ENCODE measurements at regions not wholly inside any gene's neighbourhood (a gene's known extent, or its start where the extent isn't known, plus 50 kb on each side); places are given as distances from the start of the nearest gene placed in this dataset.

DNA sequence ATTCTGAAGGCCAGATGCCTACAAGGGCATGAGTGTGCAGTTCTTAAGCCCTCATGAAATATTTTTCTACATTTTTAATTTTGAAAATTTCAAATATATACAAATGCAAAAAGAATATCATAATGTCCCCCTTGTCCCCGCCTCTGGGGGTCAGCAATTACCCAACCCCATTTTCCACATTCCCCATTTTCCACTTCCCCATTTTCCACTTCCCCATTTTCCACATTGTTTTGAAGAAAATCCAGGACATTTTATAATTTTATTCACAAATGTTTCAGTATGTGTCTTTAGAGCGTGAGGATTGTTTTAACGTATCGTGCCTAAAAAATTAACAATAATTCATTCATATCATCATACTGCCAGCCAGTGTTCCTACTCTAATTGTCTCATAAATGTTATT, 403.6 kb upstream of the RAB6C start:
- H3K27ac ChIP-seq = no peak overlapping the region
- H3K4me1 ChIP-seq (ENCODE audit: low read depth, poor library complexity, severe bottlenecking) = no peaks in the 10 kb centered on the region
- H3K4me3 ChIP-seq (IDR thresholded peaks at IDR 0.05; ENCODE audit: insufficient read depth, low read depth, low read length) = no peak overlapping the region
- H3K79me2 ChIP-seq (ENCODE audit: insufficient read depth, low read depth) = no peaks in the 10 kb centered on the region
- no peak overlapping the region for H3K9ac ChIP-seq
- H4K20me1 ChIP-seq (ENCODE audit: insufficient read depth) = no peaks in the 10 kb centered on the region
- TF ChIP-seq, protein P1, sequence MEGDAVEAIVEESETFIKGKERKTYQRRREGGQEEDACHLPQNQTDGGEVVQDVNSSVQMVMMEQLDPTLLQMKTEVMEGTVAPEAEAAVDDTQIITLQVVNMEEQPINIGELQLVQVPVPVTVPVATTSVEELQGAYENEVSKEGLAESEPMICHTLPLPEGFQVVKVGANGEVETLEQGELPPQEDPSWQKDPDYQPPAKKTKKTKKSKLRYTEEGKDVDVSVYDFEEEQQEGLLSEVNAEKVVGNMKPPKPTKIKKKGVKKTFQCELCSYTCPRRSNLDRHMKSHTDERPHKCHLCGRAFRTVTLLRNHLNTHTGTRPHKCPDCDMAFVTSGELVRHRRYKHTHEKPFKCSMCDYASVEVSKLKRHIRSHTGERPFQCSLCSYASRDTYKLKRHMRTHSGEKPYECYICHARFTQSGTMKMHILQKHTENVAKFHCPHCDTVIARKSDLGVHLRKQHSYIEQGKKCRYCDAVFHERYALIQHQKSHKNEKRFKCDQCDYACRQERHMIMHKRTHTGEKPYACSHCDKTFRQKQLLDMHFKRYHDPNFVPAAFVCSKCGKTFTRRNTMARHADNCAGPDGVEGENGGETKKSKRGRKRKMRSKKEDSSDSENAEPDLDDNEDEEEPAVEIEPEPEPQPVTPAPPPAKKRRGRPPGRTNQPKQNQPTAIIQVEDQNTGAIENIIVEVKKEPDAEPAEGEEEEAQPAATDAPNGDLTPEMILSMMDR (conservative IDR thresholded peaks at IDR 0.05; ENCODE audit: low read depth, low read length) = no peak
- H2AFZ ChIP-seq (ENCODE audit: low read depth) = no peak overlapping the region
- no peak overlapping the region for H3K4me2 ChIP-seq
- no peaks in the 10 kb centered on the region for H3K36me3 ChIP-seq (ENCODE audit: insufficient read depth)
- H3K27me3 ChIP-seq (ENCODE audit: insufficient read depth, low read depth) = no peaks in the 10 kb centered on the region

DNA sequence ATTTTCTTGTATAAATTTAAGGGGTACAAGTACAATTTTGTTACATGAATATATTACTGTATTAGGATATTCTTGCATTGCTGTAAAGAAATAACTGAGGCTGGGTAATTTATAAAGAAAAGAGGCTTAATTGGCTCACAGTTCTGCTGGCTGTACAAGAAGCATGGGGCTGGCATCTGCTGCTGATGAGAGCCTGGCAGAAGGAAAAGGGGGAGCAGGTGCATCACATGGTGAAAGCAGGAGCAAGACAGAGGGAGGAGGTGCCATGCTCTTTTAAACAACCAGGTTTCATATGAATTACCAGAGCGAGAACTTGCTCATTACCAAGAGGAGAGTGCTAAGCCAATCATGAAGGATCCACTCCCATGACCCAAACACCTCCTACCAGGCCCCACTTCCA, 399.5 kb upstream of the RAB6C start:
- no peaks in the 10 kb centered on the region for H3K27me3 ChIP-seq (ENCODE audit: insufficient read depth, low read depth)
- no peak overlapping the region for H2AFZ ChIP-seq (ENCODE audit: low read depth)
- H3K79me2 ChIP-seq (ENCODE audit: insufficient read depth, low read depth) = no peaks in the 10 kb centered on the region
- H3K4me2 ChIP-seq = no peak overlapping the region
- no peak overlapping the region for H3K9ac ChIP-seq
- H4K20me1 ChIP-seq (ENCODE audit: insufficient read depth) = no peaks in the 10 kb centered on the region
- H3K4me3 ChIP-seq (IDR thresholded peaks at IDR 0.05; ENCODE audit: insufficient read depth, low read depth, low read length) = no peak overlapping the region
- no peaks in the 10 kb centered on the region for H3K36me3 ChIP-seq (ENCODE audit: insufficient read depth)
- TF ChIP-seq, protein P1 (conservative IDR thresholded peaks at IDR 0.05; ENCODE audit: low read depth, low read length) = no peak
- no peak overlapping the region for H3K27ac ChIP-seq
- no peaks in the 10 kb centered on the region for H3K4me1 ChIP-seq (ENCODE audit: low read depth, poor library complexity, severe bottlenecking)

DNA sequence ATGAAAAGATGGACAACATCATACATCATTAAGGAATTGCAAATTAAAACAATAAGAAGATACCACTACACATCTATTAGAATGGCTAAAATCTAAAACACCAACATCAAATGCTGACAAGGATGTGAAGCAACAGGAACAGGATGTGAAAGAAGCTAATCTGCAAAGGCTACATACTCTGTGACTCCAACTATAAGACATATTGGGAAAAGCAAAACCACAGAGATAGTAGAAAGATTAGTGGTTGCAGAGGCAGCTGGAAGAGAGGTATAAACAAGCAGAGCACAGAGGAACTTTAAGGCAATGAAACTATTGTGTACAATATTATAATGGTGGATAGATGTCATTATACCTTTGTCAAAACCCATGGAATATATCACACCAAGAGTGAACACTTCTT, 393.7 kb upstream of the RAB6C start:
- H3K36me3 ChIP-seq (ENCODE audit: insufficient read depth) = no peaks in the 10 kb centered on the region
- no peak overlapping the region for H2AFZ ChIP-seq (ENCODE audit: low read depth)
- no peak overlapping the region for H3K9ac ChIP-seq
- H3K79me2 ChIP-seq (ENCODE audit: insufficient read depth, low read depth) = no peaks in the 10 kb centered on the region
- no peaks in the 10 kb centered on the region for H3K27me3 ChIP-seq (ENCODE audit: insufficient read depth, low read depth)
- no peak overlapping the region for H3K4me3 ChIP-seq (IDR thresholded peaks at IDR 0.05; ENCODE audit: insufficient read depth, low read depth, low read length)
- H3K27ac ChIP-seq = no peak overlapping the region
- H4K20me1 ChIP-seq (ENCODE audit: insufficient read depth) = no peaks in the 10 kb centered on the region
- TF ChIP-seq, protein P1 (conservative IDR thresholded peaks at IDR 0.05; ENCODE audit: low read depth, low read length) = no peak
- no peaks in the 10 kb centered on the region for H3K4me1 ChIP-seq (ENCODE audit: low read depth, poor library complexity, severe bottlenecking)
- H3K4me2 ChIP-seq = no peak overlapping the region

DNA sequence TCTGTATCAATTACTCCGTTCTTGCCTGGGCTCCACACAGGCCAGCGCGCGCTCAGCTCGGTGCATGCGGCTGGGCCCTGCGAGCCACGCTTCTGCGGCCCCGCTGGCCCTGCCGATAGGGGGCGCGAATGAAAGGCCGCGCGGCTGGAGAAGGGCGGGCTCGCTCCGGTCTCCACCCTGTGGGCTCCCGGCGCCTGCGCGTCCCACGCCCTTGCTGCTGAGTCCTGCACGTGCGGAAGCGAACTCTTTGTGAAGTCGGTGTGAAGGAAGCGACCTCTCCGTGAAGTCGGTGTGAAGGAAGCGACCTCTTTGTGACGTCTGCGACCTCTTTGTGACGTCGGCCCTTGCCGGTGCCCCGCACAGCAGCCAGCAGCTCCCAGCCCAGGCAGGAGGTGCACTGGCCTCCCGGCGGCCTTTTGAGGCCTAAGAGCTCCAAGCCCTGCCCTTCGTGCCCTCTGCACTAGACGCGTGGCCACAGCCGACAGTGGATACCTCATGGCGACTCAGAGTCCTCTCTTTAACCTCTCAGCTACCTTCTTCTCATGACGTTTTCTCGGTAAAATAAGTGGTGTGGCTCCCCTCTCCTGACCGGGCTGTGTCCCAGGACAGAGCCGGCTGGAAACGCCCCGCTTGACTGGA, 391.9 kb upstream of the RAB6C start:
- Histone ChIP-seq H4K20me1 (ENCODE audit: insufficient read depth) (no peaks in the 10 kb centered on the region), H3K27me3 (ENCODE audit: insufficient read depth, low read depth) (no peaks in the 10 kb centered on the region), H3K27ac (no peak overlapping the region), H2AFZ (ENCODE audit: low read depth) (no peak overlapping the region), H3K79me2 (ENCODE audit: insufficient read depth, low read depth) (no peaks in the 10 kb centered on the region), H3K4me1 (ENCODE audit: low read depth, poor library complexity, severe bottlenecking) (no peaks in the 10 kb centered on the region), H3K4me3 (IDR thresholded peaks at IDR 0.05; ENCODE audit: insufficient read depth, low read depth, low read length) (no peak overlapping the region), H3K36me3 (ENCODE audit: insufficient read depth) (no peaks in the 10 kb centered on the region), H3K9ac (no peak overlapping the region), H3K4me2 (no peak overlapping the region)
- TF ChIP-seq, protein P1 (conservative IDR thresholded peaks at IDR 0.05; ENCODE audit: low read depth, low read length) = no peak

Measured in KMS-11 (cell line).